ENCODE measurements at regions not wholly inside any gene's neighbourhood (a gene's known extent, or its start where the extent isn't known, plus 50 kb on each side); places are given as distances from the start of the nearest gene placed in this dataset.

DNA sequence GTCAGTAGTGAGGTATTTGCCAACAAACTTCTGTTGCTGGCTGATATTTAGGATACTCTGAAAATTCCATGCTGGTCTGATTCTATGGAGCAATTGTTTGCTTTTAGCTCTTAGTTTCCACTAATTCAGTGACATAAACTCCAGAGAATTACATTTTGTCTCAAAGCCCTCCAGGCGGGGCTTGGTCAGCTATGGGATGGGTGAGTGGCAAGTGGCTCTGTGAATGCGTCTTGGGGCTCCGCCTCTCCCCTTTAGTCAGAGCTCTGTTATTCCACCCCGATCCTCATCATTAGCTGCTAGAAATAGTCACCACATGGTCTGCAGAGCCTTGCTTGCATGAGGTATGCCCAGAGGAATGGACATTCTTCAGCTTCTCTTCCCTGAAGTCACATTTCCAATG, 540.6 kb downstream of the QKI start:
- H3K27me3 ChIP-seq: no peaks in the 10 kb centered on the region
- H3K9me3 ChIP-seq: no peaks in the 10 kb centered on the region
- no peaks in the 10 kb centered on the region for H3K36me3 ChIP-seq
- TF ChIP-seq POLR2A (IDR thresholded peaks at IDR 0.05) (no peak), POLR2AphosphoS5 (IDR thresholded peaks at IDR 0.05; ENCODE audit: insufficient read depth in 1 of 2, low read depth in 1 of 2) (no peak)
- TF ChIP-seq, protein P1, sequence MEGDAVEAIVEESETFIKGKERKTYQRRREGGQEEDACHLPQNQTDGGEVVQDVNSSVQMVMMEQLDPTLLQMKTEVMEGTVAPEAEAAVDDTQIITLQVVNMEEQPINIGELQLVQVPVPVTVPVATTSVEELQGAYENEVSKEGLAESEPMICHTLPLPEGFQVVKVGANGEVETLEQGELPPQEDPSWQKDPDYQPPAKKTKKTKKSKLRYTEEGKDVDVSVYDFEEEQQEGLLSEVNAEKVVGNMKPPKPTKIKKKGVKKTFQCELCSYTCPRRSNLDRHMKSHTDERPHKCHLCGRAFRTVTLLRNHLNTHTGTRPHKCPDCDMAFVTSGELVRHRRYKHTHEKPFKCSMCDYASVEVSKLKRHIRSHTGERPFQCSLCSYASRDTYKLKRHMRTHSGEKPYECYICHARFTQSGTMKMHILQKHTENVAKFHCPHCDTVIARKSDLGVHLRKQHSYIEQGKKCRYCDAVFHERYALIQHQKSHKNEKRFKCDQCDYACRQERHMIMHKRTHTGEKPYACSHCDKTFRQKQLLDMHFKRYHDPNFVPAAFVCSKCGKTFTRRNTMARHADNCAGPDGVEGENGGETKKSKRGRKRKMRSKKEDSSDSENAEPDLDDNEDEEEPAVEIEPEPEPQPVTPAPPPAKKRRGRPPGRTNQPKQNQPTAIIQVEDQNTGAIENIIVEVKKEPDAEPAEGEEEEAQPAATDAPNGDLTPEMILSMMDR (IDR thresholded peaks at IDR 0.05): no peak
- intact Hi-C loops (cut with DNase I): no loop called here
- H3K27ac ChIP-seq: no peak overlapping the region
- peaks cover 7% of the 10 kb centered on the region for H3K4me1 ChIP-seq
- DNase-seq (ENCODE audit: extremely low spot score in 2 of 2): no peak
- no peak overlapping the region for H3K4me3 ChIP-seq

DNA sequence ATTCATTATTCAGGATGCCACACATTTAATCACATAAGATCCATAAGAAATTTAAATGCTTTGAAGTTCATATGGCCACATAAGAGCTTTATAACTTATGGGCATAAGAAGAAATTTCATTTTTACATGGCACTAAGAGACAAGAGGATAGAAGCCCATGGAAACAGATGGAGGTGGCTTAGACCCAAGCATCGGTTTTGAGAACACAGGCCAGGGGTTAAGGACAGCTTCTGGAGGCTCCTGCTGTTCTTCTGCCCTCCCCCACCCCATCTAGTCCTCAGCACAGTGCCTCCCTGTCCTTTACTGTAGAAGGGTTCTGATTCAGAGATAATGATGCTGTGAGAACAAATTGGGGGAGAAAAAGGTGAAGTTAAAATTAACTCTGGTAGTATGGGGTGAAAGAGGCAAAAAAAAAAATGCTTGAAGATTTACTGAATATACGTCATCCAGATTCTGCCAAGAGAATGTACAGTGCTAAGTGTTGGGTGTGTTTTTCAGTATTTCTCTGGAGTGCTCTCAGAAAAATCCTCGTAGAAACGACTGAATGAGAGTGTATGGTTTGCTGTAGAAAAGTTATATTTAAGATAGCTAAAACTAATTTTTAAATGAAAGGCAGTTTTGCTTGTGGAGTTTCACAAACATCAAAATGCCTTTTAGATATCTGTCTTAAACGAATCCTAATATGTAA, 539.7 kb downstream of the QKI start:
- Histone ChIP-seq H3K4me1 (peaks cover 7% of the 10 kb centered on the region), H3K36me3 (no peaks in the 10 kb centered on the region), H3K27ac (no peak overlapping the region), H3K27me3 (no peaks in the 10 kb centered on the region), H3K9me3 (no peaks in the 10 kb centered on the region), H3K4me3 (no peak overlapping the region)
- no peak for DNase-seq (ENCODE audit: extremely low spot score in 2 of 2)
- intact Hi-C loops (cut with DNase I): no loop called here
- TF ChIP-seq POLR2AphosphoS5 (IDR thresholded peaks at IDR 0.05; ENCODE audit: insufficient read depth in 1 of 2, low read depth in 1 of 2) (no peak), POLR2A (IDR thresholded peaks at IDR 0.05) (no peak)
- TF ChIP-seq, protein P1 (IDR thresholded peaks at IDR 0.05): no peak

DNA sequence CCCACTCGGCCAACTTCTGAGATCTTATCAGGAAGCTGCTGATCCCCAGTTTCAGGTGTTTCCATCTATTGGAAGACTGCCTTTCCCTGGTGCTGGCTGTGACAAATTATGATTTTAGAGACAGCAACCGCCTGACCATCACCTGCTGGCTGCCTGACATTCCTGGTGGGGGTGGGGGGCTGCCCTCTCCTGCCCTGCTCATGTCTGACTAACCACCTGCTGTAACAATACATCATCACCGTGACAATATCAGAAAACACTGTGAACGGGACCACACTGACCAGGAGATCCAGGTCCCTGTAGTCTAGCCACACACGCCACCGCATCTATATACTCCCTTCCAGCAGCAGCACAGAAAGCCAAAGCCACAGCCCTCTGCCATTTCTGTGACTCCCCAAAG, 537.5 kb downstream of the QKI start:
- Histone ChIP-seq H3K27me3 (no peaks in the 10 kb centered on the region), H3K36me3 (no peaks in the 10 kb centered on the region), H3K4me1 (peaks cover 7% of the 10 kb centered on the region), H3K4me3 (no peak overlapping the region), H3K27ac (no peak overlapping the region), H3K9me3 (no peaks in the 10 kb centered on the region)
- DNase-seq (ENCODE audit: extremely low spot score in 2 of 2): no peak
- no peak for TF ChIP-seq POLR2A (IDR thresholded peaks at IDR 0.05)
- TF ChIP-seq, protein P1 (IDR thresholded peaks at IDR 0.05): no peak
- TF ChIP-seq POLR2AphosphoS5 (IDR thresholded peaks at IDR 0.05; ENCODE audit: insufficient read depth in 1 of 2, low read depth in 1 of 2): no peak
- intact Hi-C loops (cut with DNase I): no loop called here

DNA sequence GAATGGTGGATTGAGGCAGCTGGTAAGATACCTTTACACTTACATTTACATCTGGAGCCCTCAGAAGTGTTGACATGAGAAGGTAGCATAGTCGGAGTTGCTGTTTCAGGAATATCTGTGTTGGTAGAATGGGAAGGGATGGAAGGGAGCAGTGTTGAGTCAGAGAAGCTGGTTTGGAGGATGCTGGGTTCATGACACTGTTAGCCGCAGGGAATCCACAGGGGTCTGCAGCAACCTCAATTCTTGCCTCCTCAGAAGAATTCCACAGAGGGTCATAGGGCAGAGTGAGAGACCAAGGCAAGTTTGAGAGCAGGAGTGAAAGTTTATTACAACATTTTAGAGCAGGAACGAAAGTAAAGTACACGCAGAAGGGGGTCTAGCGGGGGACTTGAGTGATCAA, 536.8 kb downstream of the QKI start:
- H3K4me1 ChIP-seq: peaks cover 6% of the 10 kb centered on the region
- intact Hi-C loops (cut with DNase I): no loop called here
- no peaks in the 10 kb centered on the region for H3K36me3 ChIP-seq
- TF ChIP-seq POLR2AphosphoS5 (IDR thresholded peaks at IDR 0.05; ENCODE audit: insufficient read depth in 1 of 2, low read depth in 1 of 2) (no peak), POLR2A (IDR thresholded peaks at IDR 0.05) (no peak)
- TF ChIP-seq, protein P1 (IDR thresholded peaks at IDR 0.05): no peak
- no peak overlapping the region for H3K4me3 ChIP-seq
- no peak overlapping the region for H3K27ac ChIP-seq
- H3K9me3 ChIP-seq: no peaks in the 10 kb centered on the region
- no peak for DNase-seq (ENCODE audit: extremely low spot score in 2 of 2)
- H3K27me3 ChIP-seq: no peaks in the 10 kb centered on the region

DNA sequence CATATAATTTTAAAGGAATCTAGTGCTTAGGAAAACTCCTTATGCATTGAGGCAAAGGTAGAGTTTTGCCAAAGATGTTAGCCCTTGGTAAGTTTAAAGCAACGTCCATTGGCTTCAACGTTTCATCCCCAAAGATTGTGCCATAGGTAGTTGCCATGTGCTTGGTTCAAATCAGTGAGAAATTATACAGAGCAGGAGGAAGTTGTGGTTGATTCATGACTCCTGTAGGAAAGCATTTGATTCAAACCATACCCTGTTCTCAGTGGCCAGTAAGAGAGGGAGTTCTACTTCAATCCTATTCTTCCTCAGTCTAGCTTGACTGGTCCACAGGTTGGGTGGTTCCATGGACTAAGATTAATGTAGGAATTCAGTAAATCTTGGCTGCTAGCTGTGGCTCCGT, 535.6 kb downstream of the QKI start:
- intact Hi-C loops (cut with DNase I): no loop called here
- no peak overlapping the region for H3K27ac ChIP-seq
- H3K36me3 ChIP-seq: no peaks in the 10 kb centered on the region
- no peaks in the 10 kb centered on the region for H3K27me3 ChIP-seq
- DNase-seq (ENCODE audit: extremely low spot score in 2 of 2): no peak
- H3K9me3 ChIP-seq: no peaks in the 10 kb centered on the region
- TF ChIP-seq, protein P1 (IDR thresholded peaks at IDR 0.05): no peak
- TF ChIP-seq POLR2A (IDR thresholded peaks at IDR 0.05): no peak
- no peak for TF ChIP-seq POLR2AphosphoS5 (IDR thresholded peaks at IDR 0.05; ENCODE audit: insufficient read depth in 1 of 2, low read depth in 1 of 2)
- H3K4me1 ChIP-seq: peaks cover 16% of the 10 kb centered on the region
- H3K4me3 ChIP-seq: no peak overlapping the region
